NCI-H2029 treated with DMSO at 0.1 percent for 48 hours (cell line): ENCODE measurements at regions not wholly inside any gene's neighbourhood (a gene's known extent, or its start where the extent isn't known, plus 50 kb on each side); places are given as distances from the start of the nearest gene placed in this dataset.

Experiments
- DNase-seq: peaks from one replicate; lab custom pipeline; 2025; lab: John Stamatoyannopoulos, UW

GRCh38 chr2:234438305-234438977 is 58.4 kb downstream of the ARL4C start:
- no peak for DNase-seq

DNA sequence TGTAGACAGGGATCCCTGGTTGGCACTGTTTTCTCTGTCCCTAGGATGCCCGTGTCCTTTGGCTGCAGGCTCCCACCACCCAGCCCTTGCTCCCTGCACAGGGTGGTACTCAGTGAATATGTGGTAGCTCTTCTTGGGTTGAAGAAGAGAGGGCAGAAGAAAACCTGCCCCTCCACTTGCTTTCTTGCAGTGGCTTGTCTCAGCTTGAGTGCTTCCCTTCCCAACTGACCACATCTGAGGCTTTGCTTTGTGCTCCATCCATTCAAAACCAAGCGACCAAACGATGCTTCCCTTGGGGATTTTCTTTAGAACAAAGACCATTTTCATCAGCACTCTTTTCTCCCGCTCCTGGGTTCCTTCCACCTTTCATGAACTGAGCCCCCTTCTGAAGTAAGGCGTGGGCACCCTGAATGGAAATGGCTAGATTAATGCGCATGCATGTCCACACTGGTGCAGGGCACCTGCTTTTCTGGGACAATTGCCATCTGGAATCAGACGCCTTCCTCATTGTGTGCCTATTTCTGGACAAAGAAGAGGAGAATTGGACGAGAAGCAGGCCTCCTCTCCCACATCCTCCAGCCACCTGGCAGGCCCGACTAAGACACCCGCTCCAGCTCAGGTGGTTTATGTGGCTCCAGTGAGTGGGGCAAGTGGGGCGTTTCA is 59.1 kb downstream of the ARL4C start:
- peak; percentile 80 for DNase-seq

DNA sequence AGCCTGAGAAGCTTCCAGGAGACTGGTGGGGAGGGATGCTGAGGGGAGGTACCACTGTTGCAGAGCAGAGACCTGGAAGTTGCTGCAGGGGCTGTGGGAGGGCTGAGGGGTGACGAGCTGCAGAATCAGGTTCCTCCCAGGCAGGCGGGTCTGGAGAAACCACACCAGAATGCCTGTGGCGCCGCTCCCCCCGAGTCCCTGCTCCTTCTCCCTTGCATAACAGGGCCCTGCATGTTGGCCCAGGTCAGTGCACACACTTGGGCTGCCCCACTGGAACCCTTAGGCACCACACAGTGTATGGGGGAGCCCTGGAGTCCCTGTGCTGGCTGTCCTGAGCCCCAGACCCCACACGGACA is 60.4 kb downstream of the ARL4C start:
- no peak for DNase-seq

- no peak for DNase-seq
These were observed 60.9 kb downstream of the ARL4C start for GRCh38 chr2:234435836-234436481.

DNA sequence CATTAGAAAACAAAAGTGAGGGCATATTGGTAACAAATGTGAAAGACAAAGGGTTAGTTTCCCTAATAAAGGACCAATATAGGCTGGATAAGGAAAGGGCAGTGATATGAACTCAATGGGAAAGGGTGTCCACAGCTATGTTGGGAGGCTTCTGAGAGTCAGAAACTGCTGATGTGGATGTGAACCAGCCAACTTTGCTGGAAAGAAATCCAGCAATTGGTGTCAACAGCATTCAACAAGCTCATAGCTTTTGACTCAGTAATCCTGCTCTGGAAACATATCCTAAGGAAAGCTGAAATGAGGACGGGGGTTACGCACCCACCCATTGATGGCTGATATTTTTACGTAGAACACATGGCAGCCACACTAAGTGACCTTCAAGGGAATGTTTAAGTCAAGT is 63.7 kb downstream of the ARL4C start:
- DNase-seq: no peak

DNA sequence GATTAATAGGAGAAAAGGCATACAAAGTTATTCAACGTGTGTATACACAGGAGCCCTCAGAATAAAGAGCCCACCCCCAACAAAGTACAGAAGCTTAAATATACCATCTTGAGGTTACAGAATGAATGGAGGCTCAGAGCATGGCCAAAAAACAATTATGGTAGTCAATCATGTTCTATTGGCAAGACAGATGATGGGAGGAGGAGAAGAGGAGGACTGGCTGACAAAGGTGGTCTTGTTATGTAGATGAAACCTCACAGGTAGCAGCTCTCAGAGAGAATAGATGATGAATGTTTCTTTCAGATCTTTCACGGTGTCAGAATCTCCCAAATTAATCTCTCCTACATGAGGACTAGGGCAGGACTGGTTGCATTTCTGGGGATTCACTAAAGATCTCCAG is 66.0 kb downstream of the ARL4C start:
- DNase-seq: no peak

DNA sequence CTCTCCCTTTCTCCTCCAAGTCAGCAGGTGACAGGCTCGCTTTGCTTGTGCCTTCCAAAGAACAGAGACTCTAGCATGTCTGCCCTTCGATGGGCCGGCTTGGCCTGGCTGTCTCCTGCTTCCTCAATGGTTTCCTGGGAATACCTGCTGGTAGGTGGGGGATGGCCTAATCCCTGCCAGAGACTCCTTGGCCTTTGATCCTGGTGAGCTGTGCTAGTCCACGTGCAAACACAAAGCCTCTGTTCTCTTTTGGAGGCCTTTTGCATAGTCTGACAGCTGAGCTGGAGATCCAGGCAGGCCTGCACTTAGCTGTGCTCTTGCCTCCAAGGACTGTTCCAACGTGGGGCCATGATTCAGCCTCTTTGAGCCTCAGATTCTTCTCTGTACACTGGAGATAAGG is 67.6 kb downstream of the ARL4C start:
- DNase-seq: no peak

DNA sequence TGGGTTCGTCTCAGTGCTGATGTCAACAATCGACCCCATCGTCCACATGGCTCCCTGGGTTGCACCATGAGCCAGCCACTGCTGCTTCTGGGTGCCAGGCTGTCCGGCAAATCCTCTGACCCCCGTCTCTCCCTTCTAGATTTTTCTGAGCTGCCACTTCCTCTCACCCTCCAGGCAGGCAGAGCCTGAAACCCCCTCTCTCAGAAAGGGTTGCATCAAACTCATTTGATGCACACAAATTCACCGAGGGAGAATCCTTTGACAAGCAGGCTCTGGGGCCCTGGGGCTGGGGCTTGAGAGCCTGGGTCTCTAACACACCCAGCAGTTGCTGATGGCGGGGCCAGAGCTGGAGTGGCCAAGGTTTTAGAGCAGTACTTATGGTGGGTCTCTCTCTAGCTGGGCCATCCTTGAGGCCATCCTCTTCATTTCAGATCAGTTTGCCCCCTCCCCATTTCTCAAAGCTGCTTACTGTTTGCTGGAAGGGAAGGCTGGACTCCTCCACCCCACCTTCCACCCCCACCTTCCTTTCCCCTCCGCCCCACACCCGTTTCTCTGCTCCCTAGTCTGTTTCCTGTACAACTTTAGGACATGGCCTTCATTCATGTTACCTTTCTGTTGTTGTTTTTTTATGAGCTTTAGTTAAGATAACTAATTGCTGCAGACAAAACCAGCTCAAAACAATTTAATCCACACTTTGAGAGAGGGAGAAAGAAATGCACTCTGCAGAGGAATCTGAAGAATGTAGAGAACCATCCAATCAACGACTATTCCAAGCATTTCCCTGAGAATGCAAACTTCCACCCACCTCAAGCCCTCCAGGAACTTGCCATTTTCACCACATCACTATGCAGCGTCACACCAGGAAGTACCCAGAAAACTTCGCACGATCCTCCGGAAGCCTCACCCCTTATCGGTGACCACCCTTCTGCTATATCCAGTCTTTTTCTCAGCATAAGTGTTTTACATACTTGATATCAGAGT is 69.5 kb downstream of the ARL4C start:
- DNase-seq: no peak

GRCh38 chr2:234426616-234427015 is 70.3 kb downstream of the ARL4C start:
- no peak for DNase-seq

DNA sequence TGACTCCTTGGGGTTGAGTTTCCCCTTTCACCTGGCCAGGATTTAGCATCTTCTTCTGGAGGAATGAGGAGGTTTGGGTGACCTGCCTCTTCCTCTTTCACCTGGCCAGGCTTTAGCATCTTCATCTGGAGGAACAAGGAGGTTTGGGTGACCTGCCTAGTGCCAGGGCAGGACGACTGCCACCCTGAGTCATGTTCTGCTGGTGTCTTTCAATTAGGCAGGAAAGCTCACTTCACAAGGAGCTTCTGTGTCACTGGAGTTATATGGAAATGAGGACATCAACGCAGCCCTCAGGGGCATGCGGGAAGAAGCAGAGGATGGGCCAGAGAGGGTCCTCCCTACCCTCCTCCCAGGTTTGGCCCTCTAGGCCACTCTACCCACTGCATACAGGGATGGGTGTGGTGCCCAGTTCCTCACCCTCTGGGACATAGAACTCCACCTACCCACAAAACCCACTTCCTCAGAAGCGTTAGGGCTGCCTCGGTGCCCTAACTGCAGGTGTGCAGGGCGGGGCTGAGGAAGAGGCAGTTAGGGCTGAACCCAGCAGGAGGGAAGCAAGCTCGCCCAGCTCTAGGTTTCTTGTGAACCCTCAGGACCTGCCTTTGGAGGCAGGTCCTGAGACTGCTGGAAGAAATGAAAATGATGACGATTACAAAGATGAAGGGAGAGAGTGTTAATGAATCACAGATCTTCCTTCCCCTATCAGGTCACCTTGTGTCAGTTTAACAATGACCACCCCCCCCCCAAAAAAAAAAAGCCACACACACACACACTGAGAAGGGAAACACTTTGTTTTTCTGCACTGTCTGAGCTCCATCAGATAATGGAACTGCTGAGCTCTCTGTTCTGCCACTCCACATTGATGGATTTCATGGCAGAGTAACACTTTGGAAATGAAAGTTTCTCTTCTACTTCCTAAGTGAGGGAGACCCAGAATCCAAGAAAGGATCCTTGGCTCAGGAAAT is 71.0 kb downstream of the ARL4C start:
- no peak for DNase-seq

- DNase-seq: no peak
These were observed 73.0 kb downstream of the ARL4C start for GRCh38 chr2:234423884-234424283.

GRCh38 chr2:234422981-234423431 is 73.9 kb downstream of the ARL4C start:
- no peak for DNase-seq

GRCh38 chr2:234422273-234422732 is 74.6 kb downstream of the ARL4C start:
- no peak for DNase-seq

DNA sequence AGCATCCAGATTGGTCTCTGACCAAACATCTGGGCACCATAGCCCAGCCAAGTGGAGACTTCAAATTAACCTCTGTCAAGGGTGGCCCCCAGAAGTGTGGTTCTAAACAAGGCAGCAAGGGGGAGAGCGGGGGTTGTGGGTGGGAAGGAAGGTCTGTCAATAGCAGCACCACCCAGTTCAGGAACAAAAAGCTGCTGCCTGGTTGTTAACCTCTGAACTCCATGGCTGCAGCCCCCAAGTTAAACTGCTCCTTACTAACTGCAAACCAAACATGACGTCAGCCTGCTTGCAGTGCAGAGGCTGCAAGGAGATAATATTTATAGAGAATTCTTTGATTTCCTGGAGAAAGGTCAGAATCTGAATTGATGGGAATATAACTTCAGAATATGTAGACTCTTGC is 76.5 kb downstream of the ARL4C start:
- no peak for DNase-seq

DNA sequence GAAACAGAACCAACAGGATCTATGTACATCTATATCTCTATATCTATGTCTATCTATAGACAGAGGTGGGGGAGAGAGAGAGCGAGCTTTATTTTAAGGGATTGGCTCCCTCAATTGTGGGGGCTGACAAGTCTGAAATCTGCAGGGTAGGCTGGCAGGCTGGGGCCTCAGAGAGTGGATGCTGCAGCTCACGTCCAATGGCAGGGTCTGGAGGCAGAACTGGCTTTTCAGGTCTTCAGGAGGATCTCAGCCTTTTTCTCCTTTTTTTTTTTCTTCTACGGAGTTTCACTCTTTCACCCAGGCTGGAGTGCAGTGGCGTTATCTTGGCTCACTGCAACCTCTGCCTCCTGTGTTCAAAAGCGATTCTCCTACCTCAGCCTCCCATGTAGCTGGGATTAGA is 77.2 kb downstream of the ARL4C start:
- no peak for DNase-seq

DNA sequence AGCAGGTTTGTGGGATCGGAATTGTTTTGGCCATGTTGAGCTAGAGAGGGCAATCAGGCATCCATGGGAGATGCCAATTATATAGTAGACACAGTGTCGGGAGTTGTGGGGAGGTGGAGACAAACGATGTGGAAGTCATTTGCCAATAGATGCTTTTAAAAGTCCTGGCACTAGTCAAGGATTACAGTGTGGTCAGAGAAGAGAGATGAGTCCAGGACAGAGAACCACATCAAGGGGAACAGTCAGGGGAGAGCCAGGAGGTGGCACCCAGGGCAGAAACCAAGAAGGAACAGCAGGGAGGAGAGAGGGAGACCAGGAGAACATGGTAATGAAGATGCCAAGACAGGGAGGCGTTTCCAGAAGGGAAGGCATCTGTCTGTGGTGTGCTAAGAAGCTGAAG is 81.2 kb downstream of the ARL4C start:
- no peak for DNase-seq

DNA sequence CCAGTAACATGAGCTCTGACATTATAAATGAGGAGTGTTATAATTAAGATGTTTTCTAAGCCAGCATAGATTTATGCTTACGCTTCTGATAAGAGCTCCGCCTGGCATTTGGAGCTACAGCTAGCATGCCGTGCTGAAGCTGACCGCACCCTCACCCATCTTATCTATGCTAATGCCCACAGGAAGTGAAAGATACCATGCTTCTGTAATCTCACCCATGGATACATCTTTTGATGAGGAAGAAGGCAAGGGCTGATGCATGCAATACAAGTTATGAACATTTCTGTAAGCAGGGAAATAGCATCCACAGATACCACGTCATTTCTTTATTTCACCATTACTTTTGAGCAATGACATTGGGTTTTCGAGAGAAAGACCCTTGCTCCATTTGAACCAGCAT is 82.3 kb downstream of the ARL4C start:
- no peak for DNase-seq

DNA sequence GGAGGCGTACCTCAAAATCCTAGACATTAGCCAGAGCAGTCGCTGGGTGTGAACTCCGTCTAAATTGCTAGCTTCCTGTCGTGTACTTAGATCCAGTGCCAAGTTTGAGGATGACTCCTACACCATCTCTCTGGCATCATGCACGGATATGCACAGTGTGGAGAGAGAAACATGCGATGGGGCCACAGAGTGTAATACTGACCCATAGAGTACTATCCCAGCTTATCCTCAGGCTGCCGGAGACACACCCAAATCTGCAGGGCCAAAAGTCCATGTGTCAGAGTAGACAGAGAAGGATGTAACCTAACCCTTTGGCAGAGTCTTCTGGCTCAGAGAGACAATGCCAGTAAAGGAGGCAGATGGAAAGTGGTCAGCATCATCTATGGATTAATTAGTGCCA is 84.2 kb downstream of the ARL4C start:
- peak; percentile 48 for DNase-seq

DNA sequence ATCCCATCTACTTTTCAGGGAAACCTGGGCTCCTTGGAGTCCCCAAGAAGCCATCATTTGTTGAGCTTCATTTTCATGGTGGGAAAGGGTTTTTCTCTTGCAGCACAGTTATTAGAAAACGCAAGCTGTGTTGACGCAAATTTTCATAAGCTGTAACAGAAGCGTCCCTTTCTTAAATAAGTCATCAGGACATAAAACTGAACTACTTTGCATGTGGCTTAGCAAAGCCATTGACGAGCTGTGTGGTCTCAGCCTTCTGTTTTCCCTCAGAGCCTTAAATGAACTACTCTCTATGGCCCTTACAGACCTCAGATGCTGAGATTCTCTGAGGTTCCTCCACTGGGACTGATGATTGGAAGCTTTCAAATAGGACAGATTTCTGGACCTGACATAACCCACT is 85.1 kb downstream of the ARL4C start:
- DNase-seq: no peak

GRCh38 chr2:234410526-234410925 is 86.4 kb downstream of the ARL4C start:
- no peak for DNase-seq

DNA sequence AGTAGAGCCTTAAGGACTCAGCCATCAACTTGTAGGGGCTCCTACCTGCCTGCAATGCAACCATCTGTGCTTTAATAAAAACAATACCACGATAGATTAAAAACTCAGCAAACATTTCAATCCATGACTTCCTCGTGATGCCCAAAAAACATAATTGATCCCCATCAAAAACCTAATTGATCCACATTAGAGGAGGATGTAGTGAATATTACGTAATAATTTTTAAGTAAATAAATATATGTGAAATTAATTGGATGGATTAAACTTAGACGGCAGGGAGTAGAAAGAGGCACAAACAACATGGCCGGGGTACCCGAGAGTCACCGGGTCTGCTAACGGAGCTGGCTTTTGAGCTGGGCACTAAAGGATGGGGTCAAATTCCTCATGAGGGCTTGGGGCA is 87.3 kb downstream of the ARL4C start:
- DNase-seq: no peak
